ENCODE measurements at regions not wholly inside any gene's neighbourhood (a gene's known extent, or its start where the extent isn't known, plus 50 kb on each side); places are given as distances from the start of the nearest gene placed in this dataset.

GRCh38 chr7:128145191-128145590 lies 95.9 kb upstream of the LEP start:
- no peak for DNase-seq (ENCODE audit: low spot score)

- no peak for DNase-seq (ENCODE audit: low spot score)
Observed at GRCh38 chr7:128146052-128146451, 95.0 kb upstream of the LEP start.

DNA sequence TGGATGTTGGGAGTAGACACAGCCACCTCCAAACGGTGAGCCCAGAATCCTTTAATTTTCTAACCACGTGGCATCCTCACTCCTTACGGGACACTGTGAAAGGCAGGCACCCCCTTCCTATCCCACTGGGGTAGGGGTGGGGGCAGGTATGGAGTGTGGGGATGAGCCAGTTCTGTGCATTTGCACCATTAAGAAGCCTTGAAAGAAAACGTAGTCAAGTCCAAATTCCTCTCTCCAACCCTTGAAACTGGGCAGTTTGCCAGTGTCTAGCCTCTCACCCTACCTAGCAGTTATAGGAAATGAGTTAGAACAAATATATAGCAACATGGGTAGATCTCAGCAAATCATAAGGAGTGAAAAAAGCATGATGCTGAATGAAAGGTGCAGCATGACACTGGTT lies 92.4 kb upstream of the LEP start:
- no peak for DNase-seq (ENCODE audit: low spot score)

GRCh38 chr7:128150223-128150865 lies 90.7 kb upstream of the LEP start:
- no peak for DNase-seq (ENCODE audit: low spot score)

GRCh38 chr7:128151635-128152034 lies 89.4 kb upstream of the LEP start:
- no peak for DNase-seq (ENCODE audit: low spot score)

DNA sequence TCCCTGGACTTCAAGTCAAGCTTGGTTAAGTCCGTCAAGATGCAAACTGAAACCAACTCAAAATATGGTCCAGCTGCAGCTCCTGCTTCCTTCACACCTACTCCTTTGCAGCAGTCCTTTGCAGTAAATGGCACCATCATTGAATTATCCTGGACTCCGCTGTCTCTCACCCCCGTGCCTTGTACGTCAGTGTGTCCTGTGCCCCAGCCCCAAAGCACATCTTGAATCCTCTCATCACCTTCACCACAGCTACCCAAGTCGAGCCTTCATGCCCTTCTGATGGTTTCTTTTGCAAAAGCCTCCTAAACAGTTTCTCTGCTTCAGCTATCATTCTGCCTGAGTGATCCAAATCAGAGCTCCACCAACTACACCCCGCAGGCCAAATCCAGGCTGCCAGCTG lies 88.4 kb upstream of the LEP start:
- no peak for DNase-seq (ENCODE audit: low spot score)

- no peak for DNase-seq (ENCODE audit: low spot score)
Observed at GRCh38 chr7:128153436-128153835, 87.6 kb upstream of the LEP start.

DNA sequence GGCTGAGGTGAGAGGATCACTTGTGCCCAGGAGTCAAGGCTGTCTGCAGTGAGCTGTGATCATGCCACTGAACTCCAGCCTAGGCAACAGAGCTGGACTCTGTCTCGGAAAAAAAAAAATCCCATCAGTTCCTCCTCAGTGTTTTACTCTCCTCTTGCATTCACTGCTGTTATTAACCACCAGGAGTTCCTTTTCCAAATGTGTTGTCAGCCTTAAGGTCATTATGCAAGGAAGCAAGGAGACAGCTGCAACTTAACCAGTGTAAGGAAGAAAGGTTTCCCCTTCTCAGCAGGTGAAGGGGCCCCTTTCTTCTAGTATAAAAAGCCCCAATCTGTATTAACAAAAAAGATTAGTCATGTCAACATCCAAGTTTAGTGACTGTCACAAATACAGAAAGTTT lies 86.6 kb upstream of the LEP start:
- DNase-seq (ENCODE audit: low spot score), result no peak

- DNase-seq (ENCODE audit: low spot score), result no peak
Observed at GRCh38 chr7:128155100-128155740, 85.9 kb upstream of the LEP start.

DNA sequence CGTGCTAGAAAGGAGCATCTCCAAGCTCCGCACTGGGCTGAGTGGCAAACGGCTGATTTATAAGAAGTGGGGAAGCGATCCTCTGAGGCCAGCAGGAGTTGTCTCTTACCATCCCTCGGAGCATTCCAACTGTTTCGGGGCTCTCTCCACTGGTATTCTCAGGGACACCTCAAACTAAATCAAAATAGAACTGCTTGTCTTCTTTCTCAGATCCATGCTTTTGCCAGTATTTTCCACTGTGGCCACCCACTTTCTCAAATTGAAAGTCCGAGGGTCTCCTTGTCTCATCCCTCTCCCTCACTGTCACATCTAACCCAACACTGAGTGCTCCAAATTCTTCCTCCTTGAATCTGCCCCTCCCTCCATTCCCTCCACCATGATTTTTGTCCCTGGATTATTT lies 83.2 kb upstream of the LEP start:
- no peak for DNase-seq (ENCODE audit: low spot score)

- DNase-seq (ENCODE audit: low spot score), result no peak
Observed at GRCh38 chr7:128158370-128158769, 82.7 kb upstream of the LEP start.

DNA sequence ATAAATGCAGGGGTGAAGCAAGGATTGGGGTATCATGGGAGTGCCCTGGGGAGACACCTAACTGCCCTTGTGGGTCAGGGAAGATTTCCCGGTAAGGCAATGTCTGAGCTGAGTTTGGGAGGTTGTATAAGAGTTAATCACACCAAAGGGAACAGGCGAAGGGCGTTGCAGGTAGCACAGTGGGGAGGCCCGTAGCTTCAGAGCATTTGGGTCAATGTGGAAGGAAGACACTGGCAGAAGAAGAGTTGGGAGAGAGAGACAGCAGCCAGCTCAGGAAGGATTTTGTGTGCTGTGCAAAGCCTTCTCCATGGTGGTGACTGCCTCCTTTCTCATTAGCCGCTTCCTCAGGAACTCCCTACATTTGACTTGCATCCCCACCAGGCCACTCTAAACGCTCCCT lies 80.8 kb upstream of the LEP start:
- no peak for DNase-seq (ENCODE audit: low spot score)

DNA sequence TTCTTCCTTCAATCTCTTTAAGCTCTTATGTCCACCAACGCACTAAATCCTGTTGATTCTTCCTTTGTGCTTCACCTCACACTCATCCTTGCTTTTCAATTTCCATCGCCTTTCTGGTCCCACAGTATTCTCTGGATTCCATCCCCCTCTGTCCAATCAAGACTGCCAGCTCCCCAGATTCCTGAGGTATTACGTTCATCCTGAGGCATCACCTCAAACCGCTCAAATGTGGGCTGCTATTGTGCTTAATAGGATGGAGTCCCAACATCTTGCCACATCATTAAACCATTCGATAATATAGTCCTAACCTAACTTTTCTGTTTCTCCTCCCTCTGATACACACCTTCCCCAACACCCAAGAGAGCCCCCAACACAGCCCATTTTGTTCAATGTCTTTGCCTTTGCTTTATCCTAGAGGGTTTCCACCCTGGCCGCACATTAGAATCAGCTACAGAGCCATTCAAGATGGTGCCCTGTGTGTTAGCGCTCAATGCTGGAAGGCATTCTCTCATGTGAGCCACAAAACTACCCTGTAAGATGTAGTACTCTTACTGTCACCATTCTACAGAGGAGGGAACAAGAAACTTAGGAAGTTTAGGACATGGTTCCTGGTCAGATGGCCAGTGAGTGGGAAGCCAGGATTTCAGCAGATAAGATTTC lies 79.5 kb upstream of the LEP start:
- DNase-seq (ENCODE audit: low spot score), result no peak

GRCh38 chr7:128162666-128163065 lies 78.4 kb upstream of the LEP start:
- no peak for DNase-seq (ENCODE audit: low spot score)

GRCh38 chr7:128163473-128163872 lies 77.6 kb upstream of the LEP start:
- DNase-seq (ENCODE audit: low spot score), result no peak

DNA sequence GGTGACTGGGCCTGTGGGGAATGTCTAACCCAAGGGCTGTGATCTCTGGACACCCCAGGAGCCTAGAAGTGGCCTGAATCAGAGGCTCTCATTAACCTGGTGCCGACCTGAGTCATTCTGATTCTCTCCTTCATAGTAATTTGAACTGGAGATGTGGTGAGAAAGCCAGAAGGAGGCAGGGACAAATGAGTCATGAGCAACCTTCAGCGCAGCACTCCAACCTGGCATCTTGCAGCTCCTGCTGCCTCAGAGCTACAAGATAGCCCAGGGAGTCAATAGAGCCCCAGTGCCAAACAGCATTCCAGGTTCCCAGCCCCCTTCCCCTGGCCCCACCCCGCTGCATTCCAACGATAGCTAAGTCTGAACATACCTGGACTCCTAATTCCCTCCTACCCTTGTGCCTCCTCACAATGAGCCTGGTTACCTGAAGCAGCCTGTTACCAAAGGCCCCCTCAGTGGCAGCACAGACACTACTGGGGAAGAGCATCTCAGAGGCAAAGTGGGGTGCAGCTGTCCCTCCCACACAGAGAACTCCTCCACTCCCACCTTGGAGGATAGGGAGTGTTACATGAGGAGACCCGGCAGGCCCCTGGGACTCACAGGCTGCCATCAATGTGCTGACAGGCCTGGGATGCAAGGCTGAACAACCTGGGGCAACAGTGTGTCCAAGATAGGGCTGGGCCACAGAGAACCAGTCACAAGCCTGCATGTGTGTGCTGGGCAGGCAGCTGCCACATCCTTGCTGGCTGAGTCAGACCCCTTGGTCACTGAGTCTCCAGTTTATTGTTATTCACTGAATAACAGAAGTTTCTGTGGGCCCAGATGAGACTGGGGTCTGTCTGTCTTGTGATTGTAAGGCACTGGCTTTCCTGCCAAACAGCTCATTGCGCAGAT lies 76.8 kb upstream of the LEP start:
- DNase-seq (ENCODE audit: low spot score), result peak; percentile 39

DNA sequence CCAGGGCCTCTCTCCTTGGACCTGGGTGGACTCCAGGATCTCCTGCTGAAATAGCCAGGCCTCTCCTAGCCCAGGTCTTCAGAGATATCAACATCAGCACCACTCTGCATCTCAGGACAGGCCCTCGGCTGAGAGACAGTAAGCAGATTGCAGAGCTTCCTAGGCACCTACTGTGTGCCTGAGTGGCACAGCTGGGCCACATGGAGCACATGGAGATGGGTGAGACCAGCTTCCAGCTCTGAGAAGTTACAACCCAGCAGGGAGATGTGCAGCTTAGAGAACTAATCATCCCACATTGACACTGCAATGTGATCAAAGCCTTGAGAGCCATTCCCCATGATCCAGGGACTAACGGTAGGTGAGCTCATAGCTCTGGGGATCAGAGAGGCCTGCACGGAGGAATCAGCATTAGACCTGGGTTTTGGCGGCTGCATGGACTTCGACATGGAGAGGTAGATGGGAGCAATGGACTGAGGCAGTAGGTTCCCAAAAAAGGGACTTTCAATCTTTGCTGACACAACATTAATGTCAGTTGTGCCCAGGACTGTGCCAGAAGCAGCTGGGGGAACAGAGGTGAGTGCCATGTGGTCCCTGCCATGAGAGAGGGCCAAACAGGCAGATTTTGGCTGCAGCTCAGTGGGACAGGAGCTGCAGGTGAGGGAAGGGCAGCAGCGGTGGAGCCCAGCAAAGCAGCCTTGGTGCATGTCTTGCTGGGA lies 76.0 kb upstream of the LEP start:
- DNase-seq (ENCODE audit: low spot score), result no peak

DNA sequence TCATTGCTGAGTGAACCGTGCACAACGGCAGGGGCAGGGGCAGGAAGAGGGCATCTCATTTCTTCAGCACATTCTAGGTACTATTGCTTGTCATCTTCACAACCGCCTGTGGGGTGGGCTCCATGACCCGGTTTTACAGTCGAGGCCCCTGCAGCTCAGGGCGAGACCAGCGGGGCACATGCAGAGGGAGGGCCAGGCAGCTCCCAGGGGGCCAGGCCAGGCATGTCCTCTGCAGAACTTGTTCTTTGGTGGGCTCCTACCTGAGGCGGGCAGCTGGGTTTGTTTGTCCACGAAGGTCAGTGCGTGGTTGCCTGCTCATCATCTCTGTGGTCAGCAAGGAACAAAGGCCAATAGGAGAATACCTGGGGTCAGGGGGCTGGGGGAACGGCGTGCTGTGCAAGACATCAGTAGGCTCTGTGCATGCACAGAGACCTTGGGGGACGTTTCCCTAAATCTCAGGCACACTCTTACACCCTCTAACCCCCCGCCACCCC lies 75.1 kb upstream of the LEP start:
- no peak for DNase-seq (ENCODE audit: low spot score)

GRCh38 chr7:128166603-128167041 lies 74.5 kb upstream of the LEP start:
- no peak for DNase-seq (ENCODE audit: low spot score)

GRCh38 chr7:128167042-128167701 lies 73.9 kb upstream of the LEP start:
- peak; percentile 70 for DNase-seq (ENCODE audit: low spot score)
